Left colon (tissue), 2 donors: ENCODE measurements at regions not wholly inside any gene's neighbourhood (a gene's known extent, or its start where the extent isn't known, plus 50 kb on each side); places are given as distances from the start of the nearest gene placed in this dataset.
A peak's percentile ranks its signal among the peaks of the same experiment; 100 is the strongest.
"Not testable (repeated sequence)": the region's sequence is repeated elsewhere in the genome, so short reads cannot be mapped to it uniquely, and the experiment has no call there.

ENCODE experiments used
- ATAC-seq: fragments of 200-7000 bp; cut with Tn5 transposase; one replicate; pipeline ENCODE4 v1.9.1; 2020; ENCODE audit warnings: mild to moderate bottlenecking, moderate library complexity
- DNase-seq, 2 donors: peaks; one replicate each; pipeline ENCODE4 v3.0.0-alpha.2; 2020
- intact Hi-C, 2 donors: fragments of 100-400 bp; cut with DNase I in 1 of 2; cut with micrococcal nuclease in 1 of 2; formaldehyde crosslinking; loops; one replicate each; pipeline versions ENCODE4 v1.11.2 to v1.14.0; 2022; cut with DNase I, micrococcal nuclease
- donor health status: DM: no; HTN: no; CAD: no.
- donor health status: DM: yes; HTN: yes; CAD: no.

- peak; percentile 34 for ATAC-seq
- no peak for DNase-seq
- intact Hi-C loops = no loop called here
Measured at GRCh38 chr3:154852515-154852914, 227.6 kb upstream of the MME start.

- intact Hi-C loops = no loop called here
- DNase-seq = no peak
- ATAC-seq = no peak
Measured at GRCh38 chr3:154851644-154852043, 228.5 kb upstream of the MME start.

DNA sequence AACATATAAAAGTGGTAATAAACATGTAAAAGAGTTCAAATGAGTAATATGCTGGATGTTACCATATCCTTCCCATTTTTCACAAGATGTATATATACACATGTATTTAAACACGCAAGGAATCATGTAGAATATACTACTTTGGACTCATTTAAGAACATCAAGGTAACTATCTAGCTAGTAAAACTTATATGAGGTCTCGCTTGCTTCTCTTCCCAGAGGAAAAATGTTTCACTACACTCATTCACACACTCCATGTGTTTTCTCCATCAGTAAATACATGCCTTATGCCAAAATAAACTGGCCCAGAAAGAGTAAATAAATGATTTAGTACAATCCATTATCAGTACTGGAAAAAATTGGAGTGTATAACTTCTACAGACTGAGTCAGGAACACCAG, 229.2 kb upstream of the MME start:
- intact Hi-C loops = no loop called here

DNA sequence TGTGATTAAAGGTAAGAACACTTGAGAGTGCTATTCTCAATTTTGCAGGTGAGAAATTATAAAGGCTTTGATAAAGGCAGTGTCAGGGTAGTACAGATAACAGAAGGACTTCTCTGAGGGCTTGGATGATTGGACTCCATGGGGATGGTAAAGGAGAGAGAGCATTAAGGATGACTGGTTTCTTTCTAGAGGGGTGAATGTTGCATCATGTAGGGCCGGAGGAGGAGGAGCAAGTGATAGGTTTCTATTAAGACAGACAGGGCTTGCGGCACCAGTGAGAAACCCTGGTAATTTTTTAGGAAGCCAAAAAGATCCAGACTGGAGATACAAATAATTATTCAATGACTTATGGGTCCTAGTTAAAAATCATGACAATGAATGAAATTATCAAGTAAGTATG, 230.7 kb upstream of the MME start:
- no peak for DNase-seq
- intact Hi-C loops = no loop called here

More for the DNA sequence above, 229.2 kb upstream of the MME start:
- ATAC-seq = peak; percentile 19
- no peak for DNase-seq

DNA sequence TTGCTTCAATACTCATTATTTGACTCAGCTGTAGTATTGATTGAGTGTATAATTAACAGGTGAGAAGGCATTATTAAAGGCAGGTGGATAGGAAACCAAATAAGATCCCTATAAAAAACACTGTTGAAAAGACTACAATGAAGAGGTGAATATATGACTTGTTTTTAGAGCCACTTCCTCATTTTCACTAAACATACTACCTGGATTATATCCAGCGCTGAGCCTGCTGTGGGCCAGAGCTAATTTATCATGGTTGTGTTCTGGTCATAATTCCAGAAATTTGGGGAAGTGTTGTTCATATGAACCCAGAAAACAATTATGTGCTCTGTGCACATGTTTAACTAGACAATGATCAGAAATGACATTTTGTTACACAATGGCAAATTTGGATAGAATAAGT, 235.3 kb upstream of the MME start:
- DNase-seq (no peak), ATAC-seq (peak; percentile 62)
- intact Hi-C loops = no loop called here

More for the DNA sequence above, 230.7 kb upstream of the MME start:
- ATAC-seq = no peak

DNA sequence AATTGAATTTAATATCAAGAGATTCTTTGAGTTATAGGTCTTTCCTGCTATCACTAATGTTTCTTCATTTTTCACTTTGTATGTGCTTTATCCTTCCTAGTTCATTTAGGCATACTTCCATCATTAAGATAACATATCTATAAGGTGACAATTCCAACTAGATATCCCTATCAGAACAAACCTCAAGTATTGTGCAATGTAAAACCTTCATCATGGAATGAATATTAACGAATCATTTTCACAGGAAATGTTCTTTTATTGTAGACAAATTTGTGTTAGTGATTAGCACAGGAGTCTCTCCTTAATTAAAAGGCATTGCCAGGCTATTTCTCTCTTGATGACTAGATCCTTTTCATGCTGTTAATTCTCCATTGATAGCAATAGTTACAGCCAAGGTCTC, 236.5 kb upstream of the MME start:
- ATAC-seq (no peak), DNase-seq (no peak)
- intact Hi-C loops = no loop called here

- intact Hi-C loops = no loop called here
- ATAC-seq (no peak), DNase-seq (no peak)
Measured at GRCh38 chr3:154842536-154842935, 237.6 kb upstream of the MME start.

DNA sequence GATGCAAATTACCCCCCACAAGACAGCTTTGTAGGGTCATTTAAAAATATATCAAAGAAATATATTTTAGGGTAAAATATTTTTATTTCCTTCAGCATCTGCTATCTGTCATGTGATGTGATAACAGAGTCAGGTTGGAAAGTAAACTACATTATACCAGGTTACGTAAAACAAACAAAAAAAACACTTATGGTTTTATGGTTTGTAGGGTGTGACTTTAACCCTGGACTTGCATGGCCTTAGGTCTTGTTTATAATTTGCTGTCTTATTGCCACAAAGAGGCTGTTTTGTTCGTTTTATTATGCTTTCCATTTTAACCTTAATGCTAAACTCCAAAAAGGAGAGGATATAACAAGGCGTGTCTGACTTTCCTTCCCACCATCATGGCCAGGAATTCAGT, 244.5 kb upstream of the MME start:
- intact Hi-C loops = no loop called here
- peak; percentile 99 for ATAC-seq
- DNase-seq = no peak

DNA sequence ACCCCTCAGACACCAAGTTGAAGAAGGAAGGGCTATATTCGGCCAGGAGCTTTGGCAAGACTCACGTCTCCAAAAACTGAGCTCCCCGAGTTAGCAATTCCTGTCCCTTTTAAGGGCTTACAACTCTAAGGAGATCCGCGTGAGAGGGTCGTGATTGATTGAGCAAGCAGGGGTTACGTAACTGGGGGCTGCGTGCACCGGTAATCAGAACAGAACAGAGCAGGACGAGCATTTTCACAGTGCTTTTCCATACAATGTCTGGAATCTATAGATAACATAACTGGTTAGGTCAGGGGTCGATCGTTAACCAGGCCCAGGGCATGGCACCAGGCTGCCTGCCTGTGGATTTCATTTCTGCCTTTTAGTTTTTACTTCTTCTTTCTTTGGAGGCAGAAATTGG, 245.3 kb upstream of the MME start:
- intact Hi-C loops, ATAC-seq: not testable (repeated sequence)

GRCh38 chr3:154829929-154830328, 250.2 kb upstream of the MME start:
- no peak for DNase-seq
- no peak for ATAC-seq
- intact Hi-C loops = no loop called here

More for the DNA sequence above, 245.3 kb upstream of the MME start:
- DNase-seq = not testable (repeated sequence)

GRCh38 chr3:154819491-154819890, 260.6 kb upstream of the MME start:
- no peak for DNase-seq
- ATAC-seq = no peak
- intact Hi-C loops = no loop called here

- DNase-seq = no peak
- intact Hi-C loops = no loop called here
- ATAC-seq = no peak
Measured at GRCh38 chr3:154818676-154819255, 261.4 kb upstream of the MME start.

DNA sequence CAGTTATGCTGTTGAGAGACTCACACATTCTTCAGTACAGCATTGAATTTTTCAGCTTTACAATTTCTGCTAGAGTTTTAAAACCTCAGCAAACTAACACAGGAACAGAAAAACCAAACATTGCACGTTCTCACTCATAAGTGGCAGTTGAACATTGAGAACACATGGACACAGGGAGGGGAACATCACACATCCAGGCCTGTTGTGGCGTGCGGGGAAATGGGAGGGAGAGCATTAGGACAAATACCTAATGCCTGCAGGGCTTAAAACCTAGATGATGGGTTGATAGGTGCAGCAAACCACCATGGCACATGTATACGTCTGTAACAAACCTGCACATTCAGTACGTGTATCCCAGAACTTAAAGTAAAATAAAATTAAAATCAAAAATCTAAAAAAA, 270.1 kb upstream of the MME start:
- intact Hi-C loops = not testable (repeated sequence)

DNA sequence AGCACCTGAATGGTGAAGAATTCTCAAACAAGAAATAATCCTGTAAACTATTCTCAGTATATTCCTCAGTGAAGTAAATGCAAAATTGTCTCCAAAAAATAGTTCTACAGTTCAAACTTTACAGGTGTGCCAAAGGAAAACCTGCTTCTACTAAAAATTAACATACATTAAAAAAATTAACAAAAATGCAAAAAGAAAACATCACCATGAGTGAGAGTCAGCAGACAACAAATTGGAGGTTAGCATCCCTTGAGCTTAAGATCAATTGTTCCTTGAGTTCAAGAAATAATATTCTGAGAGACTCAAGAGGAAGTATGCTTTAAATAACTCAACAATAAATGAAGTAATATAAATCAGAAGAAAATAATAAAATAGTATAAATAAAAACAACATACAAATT, 278.4 kb upstream of the MME start:
- no peak for DNase-seq
- intact Hi-C loops = no loop called here
- no peak for ATAC-seq

More for the DNA sequence above, 270.1 kb upstream of the MME start:
- not testable (repeated sequence) for DNase-seq, ATAC-seq

DNA sequence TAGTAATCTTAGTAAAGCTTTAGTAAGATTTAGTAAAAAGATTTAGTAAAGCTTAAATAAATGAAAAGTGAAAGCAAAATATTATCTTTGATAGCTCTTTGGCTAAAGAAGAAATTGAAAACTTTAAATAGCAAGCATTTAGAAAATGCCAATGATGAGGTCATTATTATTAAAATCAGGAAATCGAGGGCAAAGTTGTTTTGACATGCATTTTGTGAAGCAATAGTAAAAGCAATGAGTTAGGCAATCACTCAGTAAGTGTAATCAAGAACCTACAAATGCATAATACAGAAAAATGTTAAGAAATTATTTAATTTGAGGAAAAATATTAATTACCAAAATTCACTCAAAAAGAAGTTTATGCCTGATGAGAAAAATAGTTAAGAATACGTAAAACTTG, 280.3 kb upstream of the MME start:
- intact Hi-C loops = no loop called here
- ATAC-seq (no peak), DNase-seq (no peak)

GRCh38 chr3:154795582-154795981, 284.5 kb upstream of the MME start:
- DNase-seq = no peak
- ATAC-seq = no peak
- intact Hi-C loops = no loop called here

GRCh38 chr3:154794814-154795445, 285.2 kb upstream of the MME start:
- no peak for DNase-seq
- intact Hi-C loops = no loop called here
- ATAC-seq = no peak

GRCh38 chr3:154794391-154794790, 285.7 kb upstream of the MME start:
- intact Hi-C loops = no loop called here
- no peak for ATAC-seq
- no peak for DNase-seq

GRCh38 chr3:154792828-154793227, 287.3 kb upstream of the MME start:
- ATAC-seq = no peak
- DNase-seq = no peak
- intact Hi-C loops = no loop called here

DNA sequence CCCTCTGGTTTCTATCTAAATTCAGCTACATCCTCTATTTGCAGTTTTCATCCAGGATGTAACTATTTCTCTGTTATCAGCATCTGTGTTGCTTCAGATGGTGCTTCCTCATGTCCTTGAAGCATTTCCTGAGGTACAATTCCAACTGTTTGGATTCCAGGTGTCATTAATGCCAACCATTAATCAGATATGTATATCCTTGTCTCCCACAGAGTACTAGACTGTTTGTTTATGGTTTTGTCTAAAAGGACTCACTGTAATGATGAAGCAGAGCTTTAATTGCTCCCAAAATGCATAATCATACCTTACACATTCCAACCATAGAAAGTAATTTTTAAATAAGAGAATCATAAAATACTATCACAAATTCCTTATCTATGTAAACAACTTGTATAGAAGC, 288.5 kb upstream of the MME start:
- DNase-seq (no peak), ATAC-seq (no peak)
- intact Hi-C loops = no loop called here

DNA sequence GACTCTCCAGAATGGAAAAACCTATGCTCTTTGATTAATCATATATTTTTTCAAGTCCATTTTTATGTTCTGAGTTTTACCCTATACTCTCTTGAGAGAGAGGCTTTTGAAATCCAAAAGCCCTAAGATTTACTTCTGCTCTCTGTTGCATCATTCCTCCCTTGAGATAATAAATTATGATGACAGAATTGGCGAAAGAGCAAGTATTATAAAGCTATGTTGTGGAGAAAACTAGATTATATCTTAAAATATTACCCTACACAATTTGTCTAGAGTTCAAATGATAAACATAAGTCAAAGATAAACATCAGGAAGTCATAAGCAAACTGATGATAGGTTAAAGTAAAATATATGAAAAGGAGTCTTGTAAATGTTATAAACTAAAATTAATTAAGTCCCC, 293.4 kb upstream of the MME start:
- DNase-seq (no peak), ATAC-seq (no peak)
- intact Hi-C loops = no loop called here
